ENCODE measurements at regions not wholly inside any gene's neighbourhood (a gene's known extent, or its start where the extent isn't known, plus 50 kb on each side); places are given as distances from the start of the nearest gene placed in this dataset.

GRCh38 chr21:31515253-31515652 lies 144.2 kb upstream of the SOD1 start:
- TF ChIP-seq POLR2A (IDR thresholded peaks at IDR 0.05; ENCODE audit: low read depth, low read length) (no peak), POLR2AphosphoS5 (IDR thresholded peaks at IDR 0.05; ENCODE audit: low read depth, low read length) (no peak)
